NCI-H226 (cell line): ENCODE measurements at regions not wholly inside any gene's neighbourhood (a gene's known extent, or its start where the extent isn't known, plus 50 kb on each side); places are given as distances from the start of the nearest gene placed in this dataset.
"Not testable (repeated sequence)": the region's sequence is repeated elsewhere in the genome, so short reads cannot be mapped to it uniquely, and the experiment has no call there.

Source experiments
- DNase-seq: peaks from one replicate; pipeline ENCODE4 v3.0.0-alpha.2; 2015

- DNase-seq = no peak
Observed at GRCh38 chr12:42030588-42030987, 114.1 kb downstream of the GXYLT1 start.

- no peak for DNase-seq
Observed at GRCh38 chr12:42027546-42027945, 117.1 kb downstream of the GXYLT1 start.

DNA sequence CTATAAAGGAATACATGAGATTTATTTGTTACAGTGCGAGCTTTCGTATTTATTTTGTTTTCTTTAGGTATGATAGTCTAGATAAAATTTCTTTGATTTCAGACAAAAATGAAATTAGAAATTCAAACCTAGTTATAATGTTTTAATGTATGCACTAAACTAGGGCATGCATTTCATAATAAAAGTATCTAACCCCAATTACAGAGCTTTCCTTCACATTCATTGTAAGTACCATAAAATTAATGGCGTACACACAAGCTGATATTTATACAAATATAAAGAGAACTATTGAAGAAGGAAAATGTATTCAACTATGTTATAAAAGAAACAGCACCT lies 120.2 kb downstream of the GXYLT1 start:
- no peak for DNase-seq

GRCh38 chr12:42023733-42024494 lies 120.8 kb downstream of the GXYLT1 start:
- DNase-seq = peak; percentile 45

DNA sequence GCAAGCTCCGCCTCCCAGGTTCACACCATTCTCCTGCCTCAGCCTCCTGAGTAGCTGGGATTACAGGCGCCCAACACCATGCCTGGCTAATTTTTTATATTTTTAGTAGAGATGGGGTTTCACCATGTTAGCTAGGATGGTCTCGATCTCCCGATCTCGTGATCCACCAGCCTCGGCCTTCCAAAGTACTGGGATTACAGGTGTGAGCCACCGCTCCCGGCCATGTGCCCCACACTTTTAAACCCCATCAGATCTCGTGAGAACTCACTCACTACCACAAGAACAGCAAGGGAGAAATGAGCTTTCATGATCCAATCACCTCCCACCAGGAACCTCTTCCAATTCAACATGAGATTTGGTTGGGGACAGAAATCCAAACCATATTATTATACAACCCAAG lies 122.7 kb downstream of the GXYLT1 start:
- not testable (repeated sequence) for DNase-seq

DNA sequence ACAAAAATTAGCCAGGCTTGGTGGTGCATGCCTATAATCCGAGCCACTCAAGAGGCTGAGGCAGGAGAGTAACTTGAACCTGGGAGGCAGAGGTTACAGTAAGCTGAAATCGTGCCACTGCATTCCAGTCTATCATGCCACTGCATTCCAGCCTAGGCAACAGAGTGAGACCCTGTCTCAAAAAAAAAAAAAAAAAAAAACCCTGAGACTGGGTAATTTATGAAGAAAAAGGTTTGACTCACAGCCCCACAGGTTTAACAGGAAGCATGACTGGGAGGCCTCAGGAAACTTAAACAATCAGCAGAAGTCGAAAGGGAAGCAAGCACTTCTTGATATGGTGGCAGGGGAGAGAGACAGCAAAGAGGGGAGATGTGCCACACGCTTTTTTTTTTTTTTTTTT lies 123.2 kb downstream of the GXYLT1 start:
- no peak for DNase-seq

DNA sequence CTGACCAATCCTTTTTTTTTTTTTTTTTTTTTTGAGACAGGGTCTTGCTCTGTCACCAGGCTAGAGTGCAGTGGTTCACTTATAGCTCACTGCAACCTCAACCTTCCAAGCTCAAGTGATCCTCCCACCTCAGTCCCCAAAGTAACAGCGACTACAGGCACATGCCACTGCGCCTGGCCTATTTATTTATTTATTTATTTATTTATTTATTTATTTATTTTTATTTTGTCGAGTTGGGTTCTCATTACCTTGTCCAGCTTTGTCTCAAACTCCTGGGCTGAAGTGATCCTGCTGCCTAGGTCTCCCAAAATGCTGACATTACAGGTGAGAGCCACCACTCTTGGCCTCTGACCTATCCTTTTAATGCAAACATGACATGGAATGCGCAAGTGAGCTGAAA lies 124.4 kb downstream of the GXYLT1 start:
- DNase-seq = no peak

DNA sequence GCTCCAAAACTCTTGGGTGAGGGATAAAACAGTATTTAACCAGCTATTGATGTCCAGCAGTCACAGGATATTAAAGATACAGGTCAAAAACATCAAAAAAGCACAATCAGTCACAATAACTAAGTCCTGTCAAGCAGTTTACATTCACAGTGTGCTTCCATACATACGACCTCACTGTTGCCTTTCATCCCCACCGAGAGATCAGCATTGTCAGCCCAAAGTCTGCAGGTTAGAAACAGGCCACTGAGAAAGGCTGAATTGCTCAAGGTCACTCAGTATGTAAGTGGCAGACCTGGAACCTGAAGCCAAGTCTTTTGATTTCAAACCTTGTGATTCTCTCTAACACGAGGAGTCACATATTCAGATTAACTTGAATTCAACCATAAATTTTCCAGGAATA lies 124.9 kb downstream of the GXYLT1 start:
- no peak for DNase-seq

- no peak for DNase-seq
Observed at GRCh38 chr12:42017051-42017450, 127.6 kb downstream of the GXYLT1 start.

DNA sequence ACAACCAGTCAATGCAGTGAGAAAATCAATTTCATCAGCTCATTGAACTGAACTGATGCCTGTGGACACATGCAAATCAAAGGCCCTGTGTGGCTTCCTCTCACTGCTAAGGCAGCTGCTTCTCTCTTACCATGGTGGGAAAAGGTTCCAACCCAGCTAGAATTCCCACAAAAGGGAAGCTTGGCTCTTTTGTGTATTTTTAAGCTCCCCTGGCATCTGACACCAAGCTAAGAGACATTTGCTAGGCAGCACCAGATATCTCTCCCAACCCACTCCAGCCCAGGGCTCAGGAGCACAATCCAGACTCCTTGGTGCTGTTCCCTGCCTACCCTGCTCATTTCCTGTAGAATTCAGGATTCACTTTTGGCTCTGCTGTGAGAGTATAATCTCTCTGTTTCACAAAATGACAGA lies 129.6 kb downstream of the GXYLT1 start:
- no peak for DNase-seq

DNA sequence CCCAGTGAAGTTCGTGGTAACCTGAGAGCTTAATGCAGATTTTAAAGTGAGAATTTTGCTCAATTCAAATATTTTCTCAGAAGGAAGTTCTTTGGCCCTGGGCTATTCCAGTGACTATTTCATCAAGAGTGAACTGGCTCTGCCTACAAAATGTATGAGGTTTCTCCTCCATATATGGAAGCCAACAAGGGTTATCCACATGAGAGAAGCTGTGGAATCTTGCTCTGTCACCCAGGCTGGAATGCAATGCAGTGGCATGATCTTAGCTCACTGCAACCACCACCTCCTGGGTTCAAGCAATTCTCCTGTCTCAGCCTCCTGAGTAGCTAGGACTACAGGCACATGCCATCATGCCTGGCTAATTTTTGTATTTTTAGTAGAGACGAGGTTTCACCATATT lies 132.2 kb downstream of the GXYLT1 start:
- not testable (repeated sequence) for DNase-seq

DNA sequence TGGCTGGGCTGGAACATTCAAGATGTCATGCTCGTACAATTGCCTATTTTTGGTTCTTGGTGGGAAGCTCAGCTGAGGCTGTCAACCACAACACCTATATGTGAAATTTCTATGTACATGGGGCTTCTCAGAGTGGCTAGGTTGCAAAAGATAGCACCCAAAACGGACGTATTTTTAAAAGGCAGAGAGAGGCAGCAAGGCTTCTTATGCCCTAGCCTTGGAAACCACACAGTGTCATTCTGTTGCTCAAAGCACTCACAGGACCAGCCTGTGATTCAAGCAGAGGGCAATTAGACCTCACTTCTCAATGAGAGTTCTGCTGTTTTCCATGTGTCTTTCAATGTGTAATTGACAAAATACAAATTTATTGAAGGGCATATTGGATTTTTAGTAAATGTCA lies 134.0 kb downstream of the GXYLT1 start:
- DNase-seq = no peak

DNA sequence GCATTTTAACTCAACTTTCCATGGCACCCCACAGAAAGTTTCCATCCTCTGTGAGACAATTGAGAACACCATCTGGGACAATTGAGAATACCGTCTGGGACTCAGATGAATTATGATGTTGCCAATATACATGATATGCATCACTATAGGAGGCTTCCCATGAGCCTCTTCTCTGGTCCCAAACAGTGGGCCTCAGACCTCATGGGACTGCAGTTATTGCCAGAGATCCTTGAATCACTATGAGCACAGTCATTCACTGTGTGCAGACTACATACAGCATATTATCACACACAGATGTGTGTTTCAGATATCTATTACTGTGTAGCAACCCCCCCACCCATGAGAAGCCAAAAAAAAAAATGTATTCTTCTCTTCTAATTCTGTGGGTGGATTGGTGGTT lies 134.4 kb downstream of the GXYLT1 start:
- no peak for DNase-seq

- no peak for DNase-seq
Observed at GRCh38 chr12:42008996-42009395, 135.7 kb downstream of the GXYLT1 start.

- DNase-seq = no peak
Observed at GRCh38 chr12:42003031-42003430, 141.6 kb downstream of the GXYLT1 start.

GRCh38 chr12:42002563-42002962 lies 142.1 kb downstream of the GXYLT1 start:
- no peak for DNase-seq

DNA sequence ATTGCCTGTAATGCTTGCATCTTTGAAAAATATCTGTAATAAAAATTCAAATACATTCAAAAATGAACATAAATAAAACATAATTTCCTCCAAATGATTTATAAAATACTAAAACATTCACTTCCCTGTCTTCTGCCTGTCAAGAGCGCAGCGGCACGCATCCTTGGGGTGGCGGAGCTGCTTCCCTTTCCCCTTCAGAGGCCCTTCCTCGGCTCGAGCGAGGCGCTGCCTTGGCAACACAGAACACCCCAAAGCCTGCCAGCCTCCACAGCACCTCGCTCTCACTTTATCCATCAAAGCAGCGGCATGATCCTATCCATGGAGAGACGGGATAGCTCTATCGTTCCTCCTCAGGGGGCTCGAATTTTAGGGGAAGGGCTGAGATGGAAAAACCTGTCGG lies 146.2 kb downstream of the GXYLT1 start:
- no peak for DNase-seq

DNA sequence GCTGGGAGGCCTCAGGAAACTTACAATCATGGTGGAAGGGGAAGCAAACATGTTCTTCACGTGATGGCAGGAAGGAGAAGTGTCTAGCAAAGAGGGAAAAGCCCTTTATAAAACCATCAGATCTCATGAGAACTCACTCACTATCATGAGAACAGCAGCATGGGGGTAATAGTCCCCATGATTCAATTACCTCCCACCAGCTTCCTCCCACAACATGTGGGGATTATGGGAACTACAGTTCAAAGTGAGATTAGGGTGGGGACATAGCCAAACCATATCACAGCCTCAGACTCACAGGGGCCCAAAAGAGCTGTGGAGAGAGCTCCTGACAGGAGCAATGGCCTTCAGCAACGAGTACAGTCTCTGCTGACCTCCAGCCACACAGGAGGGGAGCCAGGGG lies 151.4 kb downstream of the GXYLT1 start:
- DNase-seq = no peak

DNA sequence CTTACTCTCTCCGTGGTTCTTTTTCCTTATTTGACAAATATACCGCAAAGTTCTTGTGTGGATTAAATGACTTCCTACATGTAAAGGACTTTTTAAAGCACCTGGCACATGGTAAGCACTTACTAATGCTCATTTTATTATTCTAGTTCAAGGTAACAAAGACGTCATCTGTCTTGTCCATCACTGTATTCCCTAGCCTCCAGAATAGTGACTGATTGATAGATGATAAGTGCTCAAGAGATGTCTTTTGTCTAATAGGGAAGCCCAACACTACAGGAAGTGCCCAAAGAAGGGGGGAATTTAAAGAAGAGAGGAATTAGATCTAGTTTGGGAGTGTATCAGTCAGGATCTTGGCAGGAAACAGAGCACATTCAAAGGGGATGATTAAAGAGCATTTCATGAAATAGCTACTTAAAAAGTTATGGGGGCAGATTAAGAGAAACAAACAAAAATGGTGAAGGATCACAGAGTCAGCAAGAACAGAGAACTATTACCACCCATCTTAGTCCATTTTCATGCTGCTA lies 151.9 kb downstream of the GXYLT1 start:
- DNase-seq = no peak

DNA sequence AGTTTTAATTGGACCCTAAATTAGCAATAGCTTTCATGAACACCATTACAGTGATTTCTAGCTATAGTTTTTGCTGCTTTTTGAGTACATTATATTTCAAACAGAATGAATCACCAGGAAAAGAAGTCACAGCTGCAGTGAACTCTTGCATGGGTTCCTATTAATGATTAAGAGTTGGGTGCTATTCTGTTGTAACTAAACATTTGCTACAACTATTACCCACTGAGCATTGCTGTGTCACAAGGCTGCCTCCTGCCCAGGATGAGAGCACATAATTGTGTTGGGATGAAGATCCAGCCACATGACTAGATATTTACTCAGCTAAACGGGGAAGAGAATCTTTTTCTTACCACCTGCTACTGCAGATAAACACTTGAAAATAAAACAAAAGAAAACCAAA lies 152.7 kb downstream of the GXYLT1 start:
- no peak for DNase-seq

- no peak for DNase-seq
Observed at GRCh38 chr12:41988715-41989114, 156.0 kb downstream of the GXYLT1 start.

GRCh38 chr12:41986513-41986912 lies 158.2 kb downstream of the GXYLT1 start:
- not testable (repeated sequence) for DNase-seq

DNA sequence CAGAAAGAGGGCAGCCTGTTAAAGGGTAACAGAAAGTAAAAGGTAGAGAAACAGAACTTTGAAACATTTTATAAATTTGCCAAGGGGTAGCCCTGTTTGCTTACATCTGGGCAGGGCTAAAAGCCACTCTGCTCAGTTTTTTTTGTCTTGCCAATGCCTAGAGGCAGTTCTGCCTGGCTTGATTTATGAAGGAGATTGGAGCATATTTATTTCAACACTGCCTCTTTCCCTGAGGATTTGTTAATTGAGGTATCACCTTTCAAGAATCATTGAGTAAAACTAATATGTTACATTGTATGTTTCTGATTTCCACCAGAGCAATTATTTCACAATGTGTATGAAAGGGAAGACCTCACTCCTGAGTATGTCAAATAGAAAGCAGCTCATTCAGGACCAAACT lies 160.8 kb downstream of the GXYLT1 start:
- no peak for DNase-seq

DNA sequence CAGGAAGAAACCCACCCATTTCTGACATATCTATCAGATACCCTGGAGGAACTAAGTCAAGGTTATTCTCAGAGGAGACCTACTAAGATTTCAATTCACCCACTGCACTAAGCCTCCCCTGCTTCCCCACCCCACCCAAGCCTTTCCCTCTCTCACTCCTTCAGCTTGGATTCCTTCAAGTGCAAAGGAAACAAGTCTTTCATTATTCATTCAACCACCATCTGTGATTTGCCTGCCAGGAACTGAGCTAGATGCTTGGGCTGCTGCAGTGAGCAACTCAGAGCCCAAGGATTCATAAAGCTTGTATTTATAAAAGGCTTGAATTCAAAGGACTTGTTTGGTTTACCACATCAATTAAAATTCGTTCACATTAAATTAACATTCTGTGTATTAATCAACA lies 161.3 kb downstream of the GXYLT1 start:
- peak; percentile 18 for DNase-seq

- no peak for DNase-seq
Observed at GRCh38 chr12:41981758-41982157, 162.9 kb downstream of the GXYLT1 start.
